Activated CD4-positive, alpha-beta T cell treated with anti-CD3 and anti-CD28 coated beads, Interleukin-2, amount 10 ng/mL, durations not matched to agents 24 days and 14 days (primary cell): ENCODE measurements at regions not wholly inside any gene's neighbourhood (a gene's known extent, or its start where the extent isn't known, plus 50 kb on each side); places are given as distances from the start of the nearest gene placed in this dataset.

Experiments
- DNase-seq: peaks from one replicate; pipeline ENCODE4 v3.0.0; 2022
- H3K27ac Mint-ChIP-seq: one replicate; pipeline ENCODE4 v1.8.0; 2022; ENCODE audit warnings: mild to moderate bottlenecking, mixed read lengths
- H3K27me3 Mint-ChIP-seq: one replicate; pipeline ENCODE4 v1.8.0; 2022; ENCODE audit warnings: mixed read lengths
- H3K36me3 Mint-ChIP-seq: one replicate; pipeline ENCODE4 v1.8.0; 2022; ENCODE audit warnings: low read depth, mild to moderate bottlenecking, mixed read lengths
- H3K4me1 Mint-ChIP-seq: one replicate; pipeline ENCODE4 v1.8.0; 2021; ENCODE audit warnings: mixed read lengths
- H3K4me3 Mint-ChIP-seq: one replicate; pipeline ENCODE4 v1.8.0; 2022; ENCODE audit warnings: mild to moderate bottlenecking, moderate library complexity, mixed read lengths
- H3K9me3 Mint-ChIP-seq: one replicate; pipeline ENCODE4 v1.8.0; 2021; ENCODE audit warnings: mixed read lengths
- intact Hi-C: fragments of 100-400 bp; cut with micrococcal nuclease; formaldehyde crosslinking; loops from one replicate; pipeline ENCODE4 v1.15.1; 2023

- no peaks in the 10 kb centered on the region for H3K36me3 Mint-ChIP-seq
- no peaks in the 10 kb centered on the region for H3K4me1 Mint-ChIP-seq
- DNase-seq: no peak
- H3K27ac Mint-ChIP-seq: no peak overlapping the region
- intact Hi-C loops: no loop called here
- H3K4me3 Mint-ChIP-seq: no peak overlapping the region
- H3K27me3 Mint-ChIP-seq: no peaks in the 10 kb centered on the region
- no peaks in the 10 kb centered on the region for H3K9me3 Mint-ChIP-seq
Measured at GRCh38 chr15:36409819-36410218, 169.6 kb upstream of the CDIN1 start.

GRCh38 chr15:36414670-36415069 is 164.8 kb upstream of the CDIN1 start:
- intact Hi-C loops: no loop called here
- no peak for DNase-seq
- Mint-ChIP-seq H3K27me3 (no peaks in the 10 kb centered on the region), H3K9me3 (no peaks in the 10 kb centered on the region), H3K36me3 (no peaks in the 10 kb centered on the region), H3K4me3 (no peak overlapping the region), H3K4me1 (no peaks in the 10 kb centered on the region), H3K27ac (no peak overlapping the region)

- H3K4me3 Mint-ChIP-seq: no peak overlapping the region
- H3K27ac Mint-ChIP-seq: no peak overlapping the region
- H3K36me3 Mint-ChIP-seq: no peaks in the 10 kb centered on the region
- H3K27me3 Mint-ChIP-seq: no peaks in the 10 kb centered on the region
- intact Hi-C loops: no loop called here
- H3K9me3 Mint-ChIP-seq: no peaks in the 10 kb centered on the region
- DNase-seq: no peak
- no peaks in the 10 kb centered on the region for H3K4me1 Mint-ChIP-seq
Measured at GRCh38 chr15:36415643-36416042, 163.8 kb upstream of the CDIN1 start.

- Mint-ChIP-seq H3K4me3 (no peak overlapping the region), H3K4me1 (no peaks in the 10 kb centered on the region), H3K27ac (no peak overlapping the region), H3K9me3 (no peaks in the 10 kb centered on the region), H3K27me3 (no peaks in the 10 kb centered on the region), H3K36me3 (no peaks in the 10 kb centered on the region)
- DNase-seq: no peak
- intact Hi-C loops: no loop called here
Measured at GRCh38 chr15:36422631-36423030, 156.8 kb upstream of the CDIN1 start.

GRCh38 chr15:36426691-36427090 is 152.7 kb upstream of the CDIN1 start:
- no peaks in the 10 kb centered on the region for H3K27me3 Mint-ChIP-seq
- DNase-seq: no peak
- no peaks in the 10 kb centered on the region for H3K4me1 Mint-ChIP-seq
- H3K4me3 Mint-ChIP-seq: no peak overlapping the region
- no peaks in the 10 kb centered on the region for H3K9me3 Mint-ChIP-seq
- intact Hi-C loops: no loop called here
- H3K36me3 Mint-ChIP-seq: no peaks in the 10 kb centered on the region
- H3K27ac Mint-ChIP-seq: no peak overlapping the region

- DNase-seq: no peak
- no peaks in the 10 kb centered on the region for H3K9me3 Mint-ChIP-seq
- intact Hi-C loops: no loop called here
- no peaks in the 10 kb centered on the region for H3K36me3 Mint-ChIP-seq
- no peaks in the 10 kb centered on the region for H3K27me3 Mint-ChIP-seq
- H3K27ac Mint-ChIP-seq: no peak overlapping the region
- no peak overlapping the region for H3K4me3 Mint-ChIP-seq
- no peaks in the 10 kb centered on the region for H3K4me1 Mint-ChIP-seq
Measured at GRCh38 chr15:36428102-36428845, 151.2 kb upstream of the CDIN1 start.

GRCh38 chr15:36429707-36430106 is 149.7 kb upstream of the CDIN1 start:
- intact Hi-C loops: no loop called here
- no peaks in the 10 kb centered on the region for H3K36me3 Mint-ChIP-seq
- no peak for DNase-seq
- H3K27me3 Mint-ChIP-seq: no peaks in the 10 kb centered on the region
- H3K4me1 Mint-ChIP-seq: no peaks in the 10 kb centered on the region
- no peaks in the 10 kb centered on the region for H3K9me3 Mint-ChIP-seq
- no peak overlapping the region for H3K4me3 Mint-ChIP-seq
- H3K27ac Mint-ChIP-seq: no peak overlapping the region

GRCh38 chr15:36430280-36430679 is 149.1 kb upstream of the CDIN1 start:
- no peak for DNase-seq
- Mint-ChIP-seq H3K27ac (no peak overlapping the region), H3K4me1 (no peaks in the 10 kb centered on the region), H3K4me3 (no peak overlapping the region), H3K27me3 (no peaks in the 10 kb centered on the region), H3K9me3 (no peaks in the 10 kb centered on the region), H3K36me3 (no peaks in the 10 kb centered on the region)
- intact Hi-C loops: no loop called here

- no peaks in the 10 kb centered on the region for H3K4me1 Mint-ChIP-seq
- H3K4me3 Mint-ChIP-seq: no peak overlapping the region
- H3K36me3 Mint-ChIP-seq: no peaks in the 10 kb centered on the region
- no peaks in the 10 kb centered on the region for H3K9me3 Mint-ChIP-seq
- H3K27ac Mint-ChIP-seq: no peak overlapping the region
- no peaks in the 10 kb centered on the region for H3K27me3 Mint-ChIP-seq
- DNase-seq: no peak
- intact Hi-C loops: no loop called here
Measured at GRCh38 chr15:36430726-36431265, 148.6 kb upstream of the CDIN1 start.

GRCh38 chr15:36432161-36432560 is 147.3 kb upstream of the CDIN1 start:
- Mint-ChIP-seq H3K36me3 (no peaks in the 10 kb centered on the region), H3K27ac (no peak overlapping the region), H3K27me3 (no peaks in the 10 kb centered on the region), H3K9me3 (no peaks in the 10 kb centered on the region), H3K4me1 (no peaks in the 10 kb centered on the region), H3K4me3 (no peak overlapping the region)
- intact Hi-C loops: no loop called here
- no peak for DNase-seq

GRCh38 chr15:36434177-36434576 is 145.2 kb upstream of the CDIN1 start:
- no peak overlapping the region for H3K4me3 Mint-ChIP-seq
- intact Hi-C loops: no loop called here
- H3K27me3 Mint-ChIP-seq: no peaks in the 10 kb centered on the region
- no peak overlapping the region for H3K27ac Mint-ChIP-seq
- H3K36me3 Mint-ChIP-seq: no peaks in the 10 kb centered on the region
- H3K4me1 Mint-ChIP-seq: no peaks in the 10 kb centered on the region
- no peaks in the 10 kb centered on the region for H3K9me3 Mint-ChIP-seq
- DNase-seq: no peak

GRCh38 chr15:36438499-36438898 is 140.9 kb upstream of the CDIN1 start:
- Mint-ChIP-seq H3K27ac (no peak overlapping the region), H3K4me1 (no peaks in the 10 kb centered on the region), H3K4me3 (no peak overlapping the region), H3K27me3 (no peaks in the 10 kb centered on the region), H3K9me3 (no peaks in the 10 kb centered on the region), H3K36me3 (no peaks in the 10 kb centered on the region)
- DNase-seq: no peak
- intact Hi-C loops: no loop called here

GRCh38 chr15:36447373-36447772 is 132.1 kb upstream of the CDIN1 start:
- H3K4me3 Mint-ChIP-seq: no peak overlapping the region
- no peak for DNase-seq
- H3K27ac Mint-ChIP-seq: no peak overlapping the region
- intact Hi-C loops: no loop called here
- H3K9me3 Mint-ChIP-seq: no peaks in the 10 kb centered on the region
- peaks cover 2% of the 10 kb centered on the region for H3K27me3 Mint-ChIP-seq
- no peaks in the 10 kb centered on the region for H3K4me1 Mint-ChIP-seq
- no peaks in the 10 kb centered on the region for H3K36me3 Mint-ChIP-seq

- Mint-ChIP-seq H3K4me1 (no peaks in the 10 kb centered on the region), H3K27me3 (peaks cover 2% of the 10 kb centered on the region), H3K4me3 (no peak overlapping the region)
Measured at GRCh38 chr15:36448418-36448817, 131.0 kb upstream of the CDIN1 start.

GRCh38 chr15:36449084-36449661 is 130.3 kb upstream of the CDIN1 start:
- DNase-seq: no peak
- intact Hi-C loops: no loop called here
- Mint-ChIP-seq H3K4me3 (no peak overlapping the region), H3K9me3 (no peaks in the 10 kb centered on the region), H3K36me3 (no peaks in the 10 kb centered on the region), H3K27ac (no peak overlapping the region), H3K27me3 (no peaks in the 10 kb centered on the region), H3K4me1 (no peaks in the 10 kb centered on the region)

More at GRCh38 chr15:36448418-36448817, 131.0 kb upstream of the CDIN1 start:
- no peak for DNase-seq
- H3K27ac Mint-ChIP-seq: no peak overlapping the region
- intact Hi-C loops: no loop called here
- no peaks in the 10 kb centered on the region for H3K9me3 Mint-ChIP-seq
- H3K36me3 Mint-ChIP-seq: no peaks in the 10 kb centered on the region
